Mesenchymal stem cell (in vitro differentiated cells and primary cell): ENCODE measurements at regions not wholly inside any gene's neighbourhood (a gene's known extent, or its start where the extent isn't known, plus 50 kb on each side); places are given as distances from the start of the nearest gene placed in this dataset.

Experiments used
- DNase-seq: peaks from one replicate; pipeline ENCODE4 v3.0.0-alpha.2; 2013
- H2AFZ ChIP-seq: one replicate; pipeline ENCODE4 v1.6.1; 2013; ENCODE audit warnings: low read depth, mild to moderate bottlenecking, control low read depth, inconsistent platforms, low read length, moderate library complexity
- H2AK5ac ChIP-seq: 2 replicates; pipeline ENCODE4 v1.6.1; 2013; ENCODE audit warnings: low read length, moderate library complexity, mild to moderate bottlenecking, inconsistent platforms; ENCODE audit not compliant: severe bottlenecking
- H2BK120ac ChIP-seq: one replicate; pipeline ENCODE4 v1.6.1; 2013; ENCODE audit warnings: low read depth, mild to moderate bottlenecking, inconsistent platforms, low read length, moderate library complexity
- H2BK12ac ChIP-seq, 2 experiments: one replicate each; pipeline ENCODE4 v1.6.1; 2013; ENCODE audit warnings: inconsistent platforms in 2 of 2, low read length in 2 of 2, mild to moderate bottlenecking in 2 of 2, moderate library complexity in 2 of 2, control low read depth in 1 of 2
- H2BK15ac ChIP-seq: one replicate; pipeline ENCODE4 v1.6.1; 2013; ENCODE audit warnings: mild to moderate bottlenecking, low read depth, inconsistent platforms; ENCODE audit not compliant: poor library complexity, severe bottlenecking
- H2BK5ac ChIP-seq: 2 replicates; pipeline ENCODE4 v1.6.1; 2013; ENCODE audit warnings: low read depth, mild to moderate bottlenecking, low read length, control low read depth, inconsistent platforms; ENCODE audit not compliant: poor library complexity, severe bottlenecking
- H3K14ac ChIP-seq, 2 experiments: one replicate each; pipeline ENCODE4 v1.6.1; 2013; ENCODE audit warnings: inconsistent platforms in 2 of 2, low read length in 2 of 2, control low read depth in 1 of 2, mild to moderate bottlenecking in 1 of 2, moderate library complexity in 1 of 2
- H3K18ac ChIP-seq, 2 experiments: one replicate each; pipeline ENCODE4 v1.6.1; 2013; ENCODE audit warnings: inconsistent platforms in 2 of 2, low read length in 2 of 2, control low read depth in 1 of 2, low read depth in 1 of 2, mild to moderate bottlenecking in 1 of 2
- H3K23ac ChIP-seq, 2 experiments: one replicate each; pipeline ENCODE4 v1.6.1; 2013; ENCODE audit warnings: inconsistent platforms in 2 of 2, low read length in 2 of 2, mild to moderate bottlenecking in 2 of 2, moderate library complexity in 2 of 2, control low read depth in 1 of 2
- H3K27ac ChIP-seq: 2 replicates; pipeline ENCODE4 v1.5.1; 2013; ENCODE audit warnings: mild to moderate bottlenecking, moderate library complexity, low read length, control low read depth, inconsistent platforms; ENCODE audit not compliant: poor library complexity, severe bottlenecking
- H3K27me3 ChIP-seq, 2 experiments: 2 replicates each; pipeline versions ENCODE4 v1.6.1 to v1.7.0; 2013; ENCODE audit warnings: low read length in 2 of 2, mild to moderate bottlenecking in 2 of 2, moderate library complexity in 2 of 2, control low read depth in 1 of 2, inconsistent platforms in 1 of 2; ENCODE audit not compliant: control insufficient read depth in 1 of 2, insufficient read depth in 1 of 2
- H3K36me3 ChIP-seq, 2 experiments: 2 replicates each; pipeline versions ENCODE4 v1.6.1 to v1.7.0; 2013; ENCODE audit warnings: low read length in 2 of 2, control low read depth in 1 of 2, inconsistent platforms in 1 of 2, low read depth in 1 of 2, mild to moderate bottlenecking in 1 of 2; ENCODE audit not compliant: insufficient read depth in 2 of 2, control insufficient read depth in 1 of 2
- H3K4ac ChIP-seq, 2 experiments: one replicate each; pipeline ENCODE4 v1.6.1; 2013; ENCODE audit warnings: inconsistent platforms in 2 of 2, low read length in 2 of 2, mild to moderate bottlenecking in 2 of 2, moderate library complexity in 2 of 2, control low read depth in 1 of 2, low read depth in 1 of 2
- H3K4me1 ChIP-seq: 2 replicates; pipeline ENCODE4 v1.6.1; 2013; ENCODE audit warnings: low read depth, low read length, control low read depth; ENCODE audit not compliant: control insufficient read depth, insufficient read depth
- H3K4me2 ChIP-seq: 2 replicates; pipeline ENCODE4 v1.6.1; 2013; ENCODE audit warnings: low read length, mild to moderate bottlenecking, inconsistent platforms; ENCODE audit not compliant: poor library complexity, severe bottlenecking
- H3K4me3 ChIP-seq, 2 experiments: 2 replicates each; pipeline versions ENCODE4 v1.5.1 to v1.7.0; 2013; ENCODE audit warnings: low read length in 2 of 2, mild to moderate bottlenecking in 2 of 2, control low read depth in 1 of 2, low read depth in 1 of 2; ENCODE audit not compliant: insufficient read depth in 1 of 2
- H3K79me1 ChIP-seq: replicated peaks from 2 replicates; pipeline ENCODE4 v1.6.1; 2013; ENCODE audit warnings: mild to moderate bottlenecking, control low read depth, low read length, inconsistent platforms; ENCODE audit not compliant: poor library complexity, severe bottlenecking
- H3K9ac ChIP-seq: 2 replicates; pipeline ENCODE4 v1.7.0; 2013; ENCODE audit warnings: mild to moderate bottlenecking, low read length, moderate library complexity
- H3K9me3 ChIP-seq: 2 replicates; pipeline ENCODE4 v1.7.0; 2013; ENCODE audit warnings: mild to moderate bottlenecking, low read length; ENCODE audit not compliant: control insufficient read depth
- H4K8ac ChIP-seq: one replicate; pipeline ENCODE4 v1.6.1; 2013; ENCODE audit warnings: inconsistent platforms, mild to moderate bottlenecking, low read length, moderate library complexity
- H4K91ac ChIP-seq: one replicate; pipeline ENCODE4 v1.6.1; 2013; ENCODE audit warnings: mild to moderate bottlenecking, low read length, inconsistent platforms
- WGBS: methylation state at CpG from one replicate; pipeline ENCODE4 v1.1.7; 2013; ENCODE audit warnings: mixed read lengths; 5-methylcytosine and 5-hydroxymethylcytosine counted together

DNA sequence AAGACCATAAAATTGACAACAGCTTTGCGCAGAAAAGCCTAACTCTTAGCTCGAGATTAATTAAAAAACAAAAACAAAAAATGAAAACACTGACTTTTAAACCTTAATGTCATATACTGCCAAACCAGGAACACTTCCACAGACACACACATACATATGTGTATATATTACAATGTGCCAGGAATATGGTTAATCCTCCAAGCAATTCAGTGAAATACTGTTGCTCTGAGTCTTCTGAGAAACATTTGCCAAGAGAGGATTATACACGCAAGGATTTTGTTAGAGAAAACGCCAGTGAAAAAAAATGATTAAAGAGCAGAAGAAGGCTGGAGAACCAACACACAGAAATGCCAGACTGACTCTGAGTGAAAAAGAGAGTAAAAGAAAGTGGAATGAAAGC, 116.7 kb upstream of the CHRM3 start:
- Histone ChIP-seq H2AK5ac (no peak overlapping the region), H2BK5ac (no peak overlapping the region), H2BK12ac (no peak overlapping the region), H3K27me3 (no peaks in the 10 kb centered on the region), H3K4me2 (no peak overlapping the region), H3K4me3 (no peak overlapping the region), H3K14ac (no peak overlapping the region), H3K36me3 (no peaks in the 10 kb centered on the region), H4K91ac (no peak overlapping the region), H3K18ac (no peak overlapping the region), H2AFZ (no peak overlapping the region), H3K4ac (no peak overlapping the region), H3K9ac (no peak overlapping the region), H3K79me1 (no peaks in the 10 kb centered on the region), H3K4me1 (no peaks in the 10 kb centered on the region), H3K9me3 (peaks cover 6% of the 10 kb centered on the region), H4K8ac (no peak overlapping the region), H2BK120ac (no peak overlapping the region), H2BK15ac (no peak overlapping the region), H3K27ac (no peak overlapping the region), H3K23ac (no peak overlapping the region)
- WGBS, result 81% methylated on average over 4 of the region's 4 CpGs
- no peak for DNase-seq

DNA sequence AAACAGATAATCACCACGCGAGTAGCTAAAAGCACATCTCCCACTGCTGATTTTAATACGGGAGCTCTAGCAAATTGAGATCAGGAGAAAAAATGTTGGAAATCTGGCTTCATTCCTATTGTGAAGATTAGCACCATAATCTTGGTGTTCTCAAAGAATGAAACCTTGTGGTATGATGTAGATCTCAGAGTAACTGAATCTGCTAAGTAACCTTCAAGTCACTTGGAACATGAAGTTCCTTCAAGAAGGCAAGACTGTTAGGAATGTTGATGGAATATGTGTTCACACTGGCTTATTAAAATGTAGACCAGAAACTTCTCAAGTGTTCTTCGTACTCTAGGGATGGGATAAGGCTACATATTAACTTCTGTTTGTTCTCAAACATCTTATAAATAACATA, 117.4 kb upstream of the CHRM3 start:
- Histone ChIP-seq H4K8ac (no peak overlapping the region), H4K91ac (no peak overlapping the region), H3K27me3 (no peaks in the 10 kb centered on the region), H3K9me3 (peaks cover 5% of the 10 kb centered on the region), H2BK15ac (no peak overlapping the region), H3K14ac (no peak overlapping the region), H3K36me3 (no peaks in the 10 kb centered on the region), H3K4me1 (no peaks in the 10 kb centered on the region), H2AFZ (no peak overlapping the region), H2AK5ac (no peak overlapping the region), H3K9ac (no peak overlapping the region), H3K79me1 (no peaks in the 10 kb centered on the region), H3K18ac (no peak overlapping the region), H3K23ac (no peak overlapping the region), H3K27ac (no peak overlapping the region), H2BK120ac (no peak overlapping the region), H3K4me3 (no peak overlapping the region), H3K4me2 (no peak overlapping the region), H2BK5ac (no peak overlapping the region), H2BK12ac (no peak overlapping the region), H3K4ac (no peak overlapping the region)
- WGBS, result 91% methylated on average over 3 of the region's 4 CpGs
- no peak for DNase-seq

DNA sequence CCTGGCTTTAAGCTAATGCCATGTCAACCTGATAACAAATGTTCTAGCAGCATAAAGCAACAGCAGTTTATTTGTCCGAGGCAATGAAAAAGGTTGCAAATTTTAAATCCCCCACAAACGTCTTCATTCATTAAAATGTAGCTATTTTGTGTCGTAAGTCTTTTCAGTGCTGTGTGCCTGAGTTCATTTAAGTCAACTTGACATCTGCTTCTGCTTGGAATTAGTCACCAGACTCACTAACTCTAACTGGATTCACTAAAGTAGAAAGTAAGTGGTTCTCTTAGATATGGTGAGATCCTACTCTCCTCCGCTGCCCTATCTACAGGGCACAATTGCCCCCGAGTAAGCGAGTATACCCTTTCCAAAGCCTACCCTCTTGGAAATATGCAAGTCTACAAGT, 118.4 kb upstream of the CHRM3 start:
- H3K23ac ChIP-seq, result no peak overlapping the region
- H3K4me1 ChIP-seq, result no peaks in the 10 kb centered on the region
- H3K36me3 ChIP-seq, result no peaks in the 10 kb centered on the region
- no peak overlapping the region for H3K18ac ChIP-seq
- H2AK5ac ChIP-seq, result no peak overlapping the region
- H3K4ac ChIP-seq, result no peak overlapping the region
- no peak overlapping the region for H3K4me3 ChIP-seq
- H3K27me3 ChIP-seq, result no peaks in the 10 kb centered on the region
- H2BK12ac ChIP-seq, result no peak overlapping the region
- no peak overlapping the region for H2BK5ac ChIP-seq
- no peak overlapping the region for H3K27ac ChIP-seq
- H3K9ac ChIP-seq, result no peak overlapping the region
- H2AFZ ChIP-seq, result no peak overlapping the region
- H3K79me1 ChIP-seq, result no peaks in the 10 kb centered on the region
- H3K14ac ChIP-seq, result no peak overlapping the region
- H3K4me2 ChIP-seq, result no peak overlapping the region
- H3K9me3 ChIP-seq, result peaks cover 3% of the 10 kb centered on the region
- no peak overlapping the region for H4K8ac ChIP-seq
- no peak for DNase-seq
- H4K91ac ChIP-seq, result no peak overlapping the region
- H2BK15ac ChIP-seq, result no peak overlapping the region
- no peak overlapping the region for H2BK120ac ChIP-seq
- WGBS, result 91% methylated on average over 4 of the region's 6 CpGs

DNA sequence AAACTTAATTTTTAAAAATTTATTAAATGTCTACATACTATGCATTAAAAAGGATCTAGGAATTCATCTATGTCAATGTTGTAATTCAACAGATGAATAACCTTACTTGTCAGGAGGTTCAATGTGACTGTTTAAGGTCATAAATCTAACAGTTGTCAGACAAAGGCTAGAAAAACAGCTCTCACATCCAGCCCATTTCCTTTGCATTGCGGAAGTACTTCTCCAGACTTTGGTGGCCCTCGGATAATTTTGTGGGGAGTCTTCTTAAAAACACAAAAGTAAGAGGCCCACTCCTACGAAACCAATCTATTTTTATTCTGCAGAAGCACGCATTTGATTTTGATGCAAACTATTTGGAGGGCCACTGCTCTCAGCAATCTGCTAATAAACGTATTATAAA, 122.6 kb upstream of the CHRM3 start:
- no peak overlapping the region for H3K27ac ChIP-seq
- H3K4me2 ChIP-seq, result no peak overlapping the region
- H3K4ac ChIP-seq, result no peak overlapping the region
- no peak overlapping the region for H2BK15ac ChIP-seq
- no peak overlapping the region for H2BK12ac ChIP-seq
- no peak overlapping the region for H2BK5ac ChIP-seq
- H3K4me3 ChIP-seq, result no peak overlapping the region
- H3K9ac ChIP-seq, result no peak overlapping the region
- WGBS, result 59% methylated on average over 4 of the region's 5 CpGs
- no peaks in the 10 kb centered on the region for H3K36me3 ChIP-seq
- H3K9me3 ChIP-seq, result peaks cover 15% of the 10 kb centered on the region
- no peak overlapping the region for H2AFZ ChIP-seq
- H3K18ac ChIP-seq, result no peak overlapping the region
- no peaks in the 10 kb centered on the region for H3K79me1 ChIP-seq
- H3K27me3 ChIP-seq, result no peaks in the 10 kb centered on the region
- H2BK120ac ChIP-seq, result no peak overlapping the region
- no peak overlapping the region for H3K23ac ChIP-seq
- no peak for DNase-seq
- H4K91ac ChIP-seq, result no peak overlapping the region
- no peak overlapping the region for H3K14ac ChIP-seq
- H3K4me1 ChIP-seq, result no peaks in the 10 kb centered on the region
- no peak overlapping the region for H2AK5ac ChIP-seq
- no peak overlapping the region for H4K8ac ChIP-seq
